Astrocyte of the hippocampus (primary cell): ENCODE measurements at regions not wholly inside any gene's neighbourhood (a gene's known extent, or its start where the extent isn't known, plus 50 kb on each side); places are given as distances from the start of the nearest gene placed in this dataset.
A peak's percentile ranks its signal among the peaks of the same experiment; 100 is the strongest.

ENCODE experiments used
- DNase-seq: peaks from one replicate; pipeline ENCODE4 v3.0.0; 2011; ENCODE audit warnings: low read depth, low spot score

GRCh38 chr20:23174821-23175220, 88.7 kb upstream of the CD93 start:
- DNase-seq = no peak

- no peak for DNase-seq
Observed at GRCh38 chr20:23167431-23167830, 81.3 kb upstream of the CD93 start.

DNA sequence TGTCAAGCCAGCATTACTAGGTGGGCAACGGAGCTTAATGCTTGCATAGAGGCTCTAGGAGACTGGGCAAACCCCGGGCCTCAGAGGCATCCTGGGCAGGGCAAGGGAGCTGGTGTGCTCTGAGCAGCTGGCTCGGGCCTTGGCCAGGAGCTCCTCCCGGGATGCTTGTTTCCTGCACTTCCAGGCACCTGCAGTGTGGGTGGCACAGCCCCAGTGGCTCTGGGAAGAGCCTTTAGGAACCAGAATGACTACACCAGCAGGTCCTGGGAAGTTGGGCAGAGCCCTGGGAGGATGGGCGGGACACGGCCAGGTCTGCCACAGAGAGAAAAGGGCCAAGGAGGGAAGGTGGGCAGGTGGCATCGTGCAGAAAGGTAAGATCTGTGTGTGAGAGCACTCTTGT, 80.4 kb upstream of the CD93 start:
- no peak for DNase-seq

GRCh38 chr20:23165964-23166363, 79.8 kb upstream of the CD93 start:
- DNase-seq = no peak

GRCh38 chr20:23165307-23165750, 79.2 kb upstream of the CD93 start:
- no peak for DNase-seq

DNA sequence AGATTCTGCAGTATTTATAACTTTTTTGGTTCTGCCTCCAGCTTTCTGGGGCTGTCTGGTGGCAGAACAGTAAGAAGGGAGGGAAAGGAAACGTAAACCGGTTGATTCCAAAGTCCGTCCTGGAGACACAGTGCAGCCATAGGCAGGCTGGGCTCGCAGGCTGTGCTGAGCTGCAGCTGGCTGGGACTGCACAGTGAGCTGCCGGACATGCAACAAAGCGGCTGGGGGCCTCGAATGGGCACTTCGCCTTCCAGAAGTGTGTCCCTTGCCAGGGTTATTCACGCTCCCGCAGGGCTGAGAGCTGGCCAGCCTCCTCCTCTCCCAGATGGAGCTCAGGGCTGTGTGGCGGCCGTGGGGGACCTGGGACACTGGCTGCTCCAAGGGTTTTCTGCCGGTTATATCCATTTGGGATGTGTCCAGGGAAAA, 78.1 kb upstream of the CD93 start:
- no peak for DNase-seq

- DNase-seq = no peak
Observed at GRCh38 chr20:23163562-23163961, 77.4 kb upstream of the CD93 start.

DNA sequence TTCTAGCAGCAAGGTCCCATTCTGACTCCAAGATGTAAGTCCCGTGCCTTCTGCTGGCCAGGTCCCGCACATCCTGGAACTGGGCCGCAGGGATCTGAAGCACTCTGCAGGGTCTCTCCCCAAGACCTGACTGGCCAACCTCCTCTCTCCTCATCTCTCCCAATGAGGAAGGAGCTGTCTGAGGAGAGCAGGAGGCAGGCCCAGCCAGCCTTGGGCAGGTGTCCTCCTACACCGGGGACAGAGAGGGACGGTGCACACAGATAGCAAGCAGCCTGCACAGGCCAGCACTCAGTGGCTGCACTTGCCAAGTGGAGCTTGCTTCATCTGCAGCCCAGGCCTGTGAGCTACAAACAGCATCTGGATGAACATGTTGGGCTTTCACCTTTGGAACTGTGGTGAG, 76.8 kb upstream of the CD93 start:
- DNase-seq = no peak

GRCh38 chr20:23161968-23162696, 76.0 kb upstream of the CD93 start:
- peak; percentile 46 for DNase-seq

DNA sequence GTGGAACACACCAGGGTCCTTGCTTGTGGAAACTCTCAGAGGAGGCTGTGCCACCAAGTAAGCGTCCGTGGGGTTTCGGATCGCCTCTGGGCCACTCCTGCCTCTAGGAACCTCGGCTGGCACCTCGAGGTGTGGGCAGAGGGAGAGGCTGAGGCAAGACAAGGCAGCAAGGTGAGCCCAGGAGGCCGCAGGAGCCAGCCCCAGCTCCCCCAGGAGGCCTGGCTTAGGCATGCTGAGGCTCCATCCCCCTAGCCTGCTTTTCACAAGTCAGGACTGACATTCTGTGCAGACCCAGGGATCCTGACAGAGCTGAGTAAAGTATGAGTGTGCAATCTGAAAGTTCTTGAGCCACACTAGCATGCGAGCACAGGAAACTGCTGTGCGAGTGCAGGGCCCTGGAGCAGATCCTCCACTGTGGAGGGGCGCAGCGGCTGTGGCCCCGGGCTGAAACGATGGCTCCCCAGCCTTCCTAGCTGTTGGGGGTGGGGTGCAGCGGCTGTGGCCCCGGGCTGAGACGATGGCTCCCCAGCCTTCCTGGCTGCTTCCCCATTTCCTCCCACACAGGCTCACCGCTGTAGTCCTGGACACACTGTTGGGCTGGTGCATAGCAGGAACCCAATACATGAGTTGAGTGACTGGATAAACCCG, 75.2 kb upstream of the CD93 start:
- no peak for DNase-seq

DNA sequence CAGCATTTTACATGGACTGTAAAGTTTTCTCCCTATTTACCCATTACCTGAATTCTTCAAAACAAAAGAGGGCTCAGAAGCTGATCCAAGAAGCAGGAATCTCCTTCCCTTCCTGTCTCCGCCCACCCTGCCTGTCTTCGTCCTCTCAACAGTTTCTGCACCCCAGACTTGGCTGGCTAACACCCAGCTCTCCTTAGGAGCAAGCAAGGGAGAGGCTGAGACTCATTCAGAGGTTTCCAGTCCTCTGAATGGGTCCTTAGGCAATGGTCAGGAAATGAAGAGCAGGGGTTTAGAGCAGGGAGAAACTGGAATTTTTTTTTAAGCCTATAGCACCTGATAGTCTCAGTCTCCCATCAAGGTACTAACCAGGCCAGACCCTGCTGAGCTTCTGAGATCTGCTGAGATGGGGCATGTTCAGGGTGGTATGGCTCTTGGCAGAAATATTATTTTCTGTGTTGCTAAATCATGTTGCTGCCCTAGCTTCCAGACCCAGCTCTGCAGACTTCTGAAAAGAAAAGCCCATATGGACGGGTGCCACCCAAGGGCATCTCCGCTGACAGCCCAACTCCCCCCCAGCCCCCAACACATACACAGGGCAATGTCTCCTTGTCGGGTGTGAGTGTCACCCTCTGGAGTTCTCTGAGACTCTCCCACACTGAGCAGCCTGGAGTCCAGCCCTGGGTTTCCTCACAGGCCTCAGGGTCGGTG, 74.6 kb upstream of the CD93 start:
- no peak for DNase-seq

- no peak for DNase-seq
Observed at GRCh38 chr20:23159947-23160318, 73.8 kb upstream of the CD93 start.

DNA sequence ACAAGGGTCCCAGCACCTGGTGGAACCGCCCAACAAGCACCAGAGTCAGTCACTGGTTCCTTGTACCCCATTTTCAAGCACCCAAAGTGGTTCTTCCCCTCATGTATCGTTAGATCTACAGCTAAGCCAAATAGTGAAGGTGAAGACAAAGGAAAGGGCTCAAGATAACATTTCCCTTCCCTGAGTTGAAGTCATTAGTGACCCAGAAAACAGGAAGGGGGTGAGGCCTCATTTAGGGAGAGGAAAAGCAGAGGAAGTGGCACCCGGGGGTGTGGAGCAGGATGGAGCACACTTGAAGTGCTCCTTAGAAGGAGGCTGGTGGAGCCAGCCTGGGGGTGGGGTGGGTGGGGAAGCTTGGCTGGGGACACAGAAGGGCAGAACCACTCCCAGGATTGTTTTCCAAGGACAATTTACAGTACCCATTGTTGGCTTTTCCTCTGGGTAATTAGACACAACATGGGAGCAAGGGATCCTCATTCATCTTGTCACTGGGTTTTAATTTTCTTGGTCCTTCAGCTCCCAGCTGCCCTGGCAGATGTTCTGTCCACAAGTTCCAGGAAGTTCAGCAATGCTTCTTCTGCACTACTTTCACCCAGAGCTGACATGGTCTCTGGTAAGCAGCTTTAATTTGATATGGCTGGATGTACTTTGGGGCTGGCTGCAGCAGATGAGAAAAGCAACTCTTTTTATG, 73.3 kb upstream of the CD93 start:
- no peak for DNase-seq

DNA sequence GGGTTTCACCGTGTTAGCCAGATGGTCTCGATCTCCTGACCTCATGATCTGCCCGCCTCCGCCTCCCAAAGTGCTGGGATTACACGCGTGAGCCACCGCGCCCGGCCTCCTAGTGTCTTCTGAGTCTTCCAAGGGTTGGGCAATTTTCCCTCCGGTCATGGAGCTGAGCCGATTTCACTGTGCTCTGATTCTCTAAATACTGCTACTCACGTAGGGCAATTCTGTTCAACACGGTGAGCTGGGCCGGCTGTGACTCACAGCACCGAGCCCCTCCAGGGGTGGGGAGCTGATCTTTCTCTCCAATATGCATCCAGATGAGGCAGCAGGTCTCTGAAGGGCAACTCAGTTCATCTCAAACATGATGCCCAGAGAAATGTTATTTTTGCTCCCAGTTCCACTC, 71.6 kb upstream of the CD93 start:
- DNase-seq = no peak

DNA sequence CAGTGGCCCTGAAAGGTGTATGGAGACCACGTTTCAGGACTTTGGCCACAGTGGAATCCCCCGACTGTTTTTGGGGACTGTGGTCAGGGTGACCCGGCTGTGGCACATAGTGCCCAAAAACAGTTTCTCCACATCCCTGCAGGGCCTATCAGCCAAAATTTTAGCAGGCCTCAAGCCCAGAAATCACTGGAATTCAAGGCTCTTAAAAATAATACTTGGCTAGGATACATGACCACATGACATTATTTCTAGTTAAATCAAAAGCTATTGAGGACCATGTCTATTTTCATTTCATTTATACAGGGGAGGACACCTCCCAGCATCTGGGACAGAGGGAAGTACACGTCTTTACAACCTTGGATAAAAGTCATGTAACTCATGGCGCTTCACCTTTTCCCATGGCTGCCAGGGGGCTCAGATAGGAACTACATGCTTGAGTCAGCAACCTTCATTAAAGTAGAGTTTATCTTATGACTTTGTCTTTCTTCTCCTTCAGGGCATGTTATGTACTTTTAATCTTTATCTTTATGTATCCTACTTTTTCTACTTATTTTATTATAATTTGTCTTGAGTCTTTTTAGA, 70.8 kb upstream of the CD93 start:
- no peak for DNase-seq

DNA sequence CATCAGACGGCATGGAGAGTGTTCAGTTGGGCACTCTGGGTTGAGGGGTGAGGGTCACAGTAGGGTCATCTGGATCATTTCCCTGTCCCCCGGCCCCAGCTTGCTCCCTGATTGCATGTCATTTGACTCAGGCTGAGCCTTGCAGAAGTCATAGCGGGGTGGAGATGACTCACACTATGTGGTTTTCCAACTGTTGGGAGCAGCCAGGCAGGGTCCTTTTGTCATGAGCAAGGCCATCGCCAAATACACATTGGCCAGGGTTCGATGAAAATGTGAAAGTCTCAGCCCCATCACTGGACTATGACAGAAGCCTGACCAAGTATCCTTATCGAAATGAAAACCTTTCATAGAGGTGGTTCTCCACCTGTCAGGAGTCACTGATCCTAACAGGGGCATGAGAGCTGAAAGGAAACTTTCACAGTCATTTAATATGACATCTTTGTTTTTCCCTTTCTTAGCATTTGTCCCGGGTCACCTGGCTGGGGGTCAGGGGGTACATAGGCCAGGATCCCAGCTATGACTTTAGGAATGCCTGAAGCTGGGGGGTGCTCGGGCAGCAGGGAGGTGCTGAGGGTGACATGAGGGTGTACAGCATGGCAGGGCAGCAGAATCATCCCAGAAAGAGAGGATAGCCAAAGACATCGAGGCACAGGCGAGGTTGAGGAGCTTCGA, 70.2 kb upstream of the CD93 start:
- DNase-seq = peak; percentile 59

DNA sequence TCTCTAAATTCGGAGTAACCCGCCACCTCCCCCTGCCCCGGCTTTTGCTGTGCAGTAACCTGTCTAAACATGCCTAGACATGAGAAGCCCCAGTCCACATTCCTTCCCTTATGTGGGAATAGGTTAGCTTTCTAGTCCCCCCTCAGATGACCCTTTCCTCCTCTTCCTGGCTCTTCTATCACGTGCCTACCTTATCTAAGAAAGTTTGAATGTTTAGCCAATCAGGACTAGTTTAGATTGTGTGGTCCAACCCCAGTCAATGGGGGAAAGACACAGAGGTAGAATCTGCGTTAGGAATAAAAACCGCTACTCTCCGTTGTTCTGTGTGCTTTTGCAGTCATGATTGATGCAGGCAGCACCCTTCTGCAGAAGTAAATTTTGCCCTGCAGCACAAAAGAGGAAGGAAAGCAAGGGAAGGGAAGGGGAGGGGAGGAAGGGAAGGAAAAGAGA, 69.0 kb upstream of the CD93 start:
- DNase-seq = no peak

DNA sequence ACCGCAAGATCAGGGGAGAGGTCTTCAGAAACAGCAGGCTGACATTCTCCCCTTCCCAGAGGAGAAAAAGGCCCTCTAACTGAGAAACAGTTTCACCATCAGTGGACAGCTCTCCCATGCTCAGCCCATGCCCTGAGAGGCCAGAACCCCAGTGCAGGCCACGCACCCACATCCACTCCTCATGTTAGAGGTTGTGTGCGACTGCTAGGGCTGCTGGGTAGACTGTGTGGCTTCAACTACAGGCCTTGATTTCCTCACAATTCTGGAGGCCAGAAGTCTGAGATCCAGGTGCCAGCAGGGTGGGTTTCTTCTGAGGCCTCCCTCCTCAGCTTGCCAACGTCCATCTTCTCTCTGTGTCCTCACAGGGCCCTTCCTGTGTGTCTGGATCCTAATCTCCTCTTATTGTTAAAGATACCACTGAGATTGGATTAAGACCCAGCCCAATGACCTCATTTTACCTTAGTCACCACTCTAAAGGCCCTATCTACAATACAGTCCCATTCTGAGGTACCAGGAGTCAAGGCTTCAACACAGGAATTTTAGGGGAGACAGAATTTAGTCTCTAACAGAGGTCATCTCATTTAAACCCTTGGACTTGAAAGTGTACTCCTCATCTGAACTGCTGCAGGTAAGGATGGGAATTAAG, 67.7 kb upstream of the CD93 start:
- DNase-seq = no peak

GRCh38 chr20:23152902-23153301, 66.8 kb upstream of the CD93 start:
- DNase-seq = no peak

DNA sequence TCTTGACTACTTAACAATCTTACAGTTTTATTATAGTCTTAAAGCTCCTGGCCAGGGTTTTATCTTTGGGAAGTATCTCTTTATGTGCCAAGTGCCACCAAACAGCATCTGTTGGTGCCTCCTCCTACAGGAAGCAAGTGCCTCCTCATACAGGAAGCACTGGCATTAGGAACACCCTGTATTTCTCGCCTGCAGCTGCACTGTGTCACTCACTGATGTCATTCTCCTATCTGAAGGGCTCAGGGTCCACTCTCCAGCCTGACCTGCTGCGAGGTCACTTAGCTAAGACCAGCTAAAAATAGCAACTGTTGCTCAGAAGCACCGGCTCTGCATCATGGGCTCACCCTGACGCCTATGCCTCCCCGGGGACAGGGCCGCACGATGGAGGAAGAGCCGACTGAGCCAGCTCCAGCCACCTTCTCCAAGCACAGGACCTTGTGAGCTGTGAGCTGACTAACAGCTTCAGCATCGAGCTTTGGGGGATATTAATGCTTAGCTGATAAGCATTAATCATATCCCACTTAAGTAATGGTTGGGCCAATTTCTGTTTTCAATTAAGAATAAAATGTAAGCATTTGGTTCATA, 66.3 kb upstream of the CD93 start:
- no peak for DNase-seq
